ENCODE measurements at regions not wholly inside any gene's neighbourhood (a gene's known extent, or its start where the extent isn't known, plus 50 kb on each side); places are given as distances from the start of the nearest gene placed in this dataset.

- H3K4me3 ChIP-seq (ENCODE audit: low read depth, low read length), result no peak overlapping the region
- DNase-seq (ENCODE audit: low read depth), result no peak
- no peak for TF ChIP-seq CTCF (IDR thresholded peaks at IDR 0.05; ENCODE audit: insufficient read depth, low read length)
Observed at GRCh38 chr5:152819891-152820290, 414.8 kb upstream of the NMUR2 start.

- no peak for TF ChIP-seq CTCF (IDR thresholded peaks at IDR 0.05; ENCODE audit: insufficient read depth, low read length)
Observed at GRCh38 chr5:152824316-152824715, 419.2 kb upstream of the NMUR2 start.

GRCh38 chr5:152838241-152838786 is 433.2 kb upstream of the NMUR2 start:
- no peak overlapping the region for H3K4me3 ChIP-seq (ENCODE audit: low read depth, low read length)
- no peak for TF ChIP-seq CTCF (IDR thresholded peaks at IDR 0.05; ENCODE audit: insufficient read depth, low read length)
- DNase-seq (ENCODE audit: low read depth), result no peak

More at GRCh38 chr5:152824316-152824715, 419.2 kb upstream of the NMUR2 start:
- H3K4me3 ChIP-seq (ENCODE audit: low read depth, low read length), result no peak overlapping the region
- no peak for DNase-seq (ENCODE audit: low read depth)

GRCh38 chr5:152844713-152845112 is 439.6 kb upstream of the NMUR2 start:
- no peak for DNase-seq (ENCODE audit: low read depth)
- no peak overlapping the region for H3K4me3 ChIP-seq (ENCODE audit: low read depth, low read length)
- TF ChIP-seq CTCF (IDR thresholded peaks at IDR 0.05; ENCODE audit: insufficient read depth, low read length), result no peak

- H3K4me3 ChIP-seq (ENCODE audit: low read depth, low read length), result no peak overlapping the region
- TF ChIP-seq CTCF (IDR thresholded peaks at IDR 0.05; ENCODE audit: insufficient read depth, low read length), result no peak
- no peak for DNase-seq (ENCODE audit: low read depth)
Observed at GRCh38 chr5:152853361-152853760, 448.3 kb upstream of the NMUR2 start.

- TF ChIP-seq CTCF (IDR thresholded peaks at IDR 0.05; ENCODE audit: insufficient read depth, low read length), result no peak
- H3K4me3 ChIP-seq (ENCODE audit: low read depth, low read length), result no peak overlapping the region
- no peak for DNase-seq (ENCODE audit: low read depth)
Observed at GRCh38 chr5:152855441-152855840, 450.4 kb upstream of the NMUR2 start.

- H3K4me3 ChIP-seq (ENCODE audit: low read depth, low read length), result no peak overlapping the region
- no peak for TF ChIP-seq CTCF (IDR thresholded peaks at IDR 0.05; ENCODE audit: insufficient read depth, low read length)
- no peak for DNase-seq (ENCODE audit: low read depth)
Observed at GRCh38 chr5:152861231-152861630, 456.2 kb upstream of the NMUR2 start.
